GM12891 (cell line): ENCODE measurements at regions not wholly inside any gene's neighbourhood (a gene's known extent, or its start where the extent isn't known, plus 50 kb on each side); places are given as distances from the start of the nearest gene placed in this dataset.

Source experiments
- POLR2A ChIP-seq: IDR thresholded peaks from 2 replicates; pipeline ENCODE4 v1.6.1; 2011; ENCODE audit warnings: low read depth, low read length, control low read depth
- POLR2AphosphoS5 ChIP-seq: IDR thresholded peaks from 2 replicates; pipeline ENCODE4 v1.6.1; 2011; ENCODE audit warnings: low read depth, low read length, control low read depth
- POU2F2 ChIP-seq: IDR thresholded peaks from 2 replicates; pipeline ENCODE4 v1.6.1; 2011; ENCODE audit warnings: low read depth, mild to moderate bottlenecking, control low read depth, low read length, moderate library complexity
- TAF1 ChIP-seq: IDR thresholded peaks from 2 replicates; pipeline ENCODE4 v1.6.1; 2011; ENCODE audit warnings: low read depth, low read length, control low read depth

GRCh38 chr5:8676695-8677094 lies 807.7 kb downstream of the MTRR start:
- TF ChIP-seq POLR2A (no peak), POLR2AphosphoS5 (no peak), TAF1 (no peak), POU2F2 (no peak)
